MG63 (cell line): ENCODE measurements at regions not wholly inside any gene's neighbourhood (a gene's known extent, or its start where the extent isn't known, plus 50 kb on each side); places are given as distances from the start of the nearest gene placed in this dataset.

Experiments
- DNase-seq: peaks from one replicate; pipeline ENCODE4 v3.0.0-alpha.2; 2020
- H3K27me3 ChIP-seq: fragments of 250-450 bp; sonication (Bioruptor Pico); 2 replicates; pipeline ENCODE4 v1.5.1; 2020; ENCODE audit warnings: mild to moderate bottlenecking, moderate library complexity
- H3K36me3 ChIP-seq: fragments of 250-450 bp; sonication (Bioruptor Pico); 2 replicates; pipeline ENCODE4 v1.5.1; 2020; ENCODE audit warnings: mild to moderate bottlenecking, moderate library complexity
- H3K4me3 ChIP-seq: fragments of 250-450 bp; sonication (Bioruptor Pico); 2 replicates; pipeline ENCODE4 v1.5.1; 2020; ENCODE audit warnings: mild to moderate bottlenecking, moderate library complexity
- H3K9me3 ChIP-seq: fragments of 250-450 bp; sonication (Bioruptor Pico); 2 replicates; pipeline ENCODE4 v1.5.1; 2020; ENCODE audit warnings: mild to moderate bottlenecking, moderate library complexity

GRCh38 chrX:22378296-22378695 is 105.6 kb downstream of the CBLL2 start:
- no peak for DNase-seq
- Histone ChIP-seq H3K27me3 (no peaks in the 10 kb centered on the region), H3K36me3 (no peaks in the 10 kb centered on the region), H3K9me3 (no peaks in the 10 kb centered on the region), H3K4me3 (no peak overlapping the region)

- no peak for DNase-seq
- no peaks in the 10 kb centered on the region for H3K36me3 ChIP-seq
- H3K9me3 ChIP-seq = no peaks in the 10 kb centered on the region
- H3K4me3 ChIP-seq = no peak overlapping the region
- H3K27me3 ChIP-seq = no peaks in the 10 kb centered on the region
Observed at GRCh38 chrX:22383988-22384387, 111.3 kb downstream of the CBLL2 start.

- H3K27me3 ChIP-seq = no peaks in the 10 kb centered on the region
- no peaks in the 10 kb centered on the region for H3K9me3 ChIP-seq
- DNase-seq = peak; percentile 49
- no peak overlapping the region for H3K4me3 ChIP-seq
- no peaks in the 10 kb centered on the region for H3K36me3 ChIP-seq
Observed at GRCh38 chrX:22389556-22390179, 117.0 kb downstream of the CBLL2 start.

GRCh38 chrX:22392133-22392948 is 119.6 kb downstream of the CBLL2 start:
- DNase-seq = no peak

GRCh38 chrX:22395372-22395771 is 122.7 kb downstream of the CBLL2 start:
- Histone ChIP-seq H3K36me3 (no peaks in the 10 kb centered on the region), H3K4me3 (no peak overlapping the region), H3K27me3 (no peaks in the 10 kb centered on the region), H3K9me3 (no peaks in the 10 kb centered on the region)
- no peak for DNase-seq

More at GRCh38 chrX:22392133-22392948, 119.6 kb downstream of the CBLL2 start:
- Histone ChIP-seq H3K4me3 (no peak overlapping the region), H3K9me3 (no peaks in the 10 kb centered on the region), H3K36me3 (no peaks in the 10 kb centered on the region), H3K27me3 (no peaks in the 10 kb centered on the region)

- H3K9me3 ChIP-seq = no peaks in the 10 kb centered on the region
- no peak overlapping the region for H3K4me3 ChIP-seq
- no peak for DNase-seq
- no peaks in the 10 kb centered on the region for H3K36me3 ChIP-seq
- H3K27me3 ChIP-seq = no peaks in the 10 kb centered on the region
Observed at GRCh38 chrX:22396408-22396807, 123.7 kb downstream of the CBLL2 start.

GRCh38 chrX:22397566-22397965 is 124.9 kb downstream of the CBLL2 start:
- Histone ChIP-seq H3K36me3 (no peaks in the 10 kb centered on the region), H3K27me3 (no peaks in the 10 kb centered on the region), H3K9me3 (no peaks in the 10 kb centered on the region), H3K4me3 (no peak overlapping the region)
- DNase-seq = no peak

- DNase-seq = peak; percentile 24
- Histone ChIP-seq H3K4me3 (no peak overlapping the region), H3K27me3 (no peaks in the 10 kb centered on the region), H3K36me3 (no peaks in the 10 kb centered on the region), H3K9me3 (no peaks in the 10 kb centered on the region)
Observed at GRCh38 chrX:22399437-22400192, 126.9 kb downstream of the CBLL2 start.

GRCh38 chrX:22404297-22404696 is 131.6 kb downstream of the CBLL2 start:
- DNase-seq = no peak
- no peaks in the 10 kb centered on the region for H3K9me3 ChIP-seq
- no peaks in the 10 kb centered on the region for H3K36me3 ChIP-seq
- H3K27me3 ChIP-seq = no peaks in the 10 kb centered on the region
- no peak overlapping the region for H3K4me3 ChIP-seq

GRCh38 chrX:22406201-22406737 is 133.6 kb downstream of the CBLL2 start:
- no peaks in the 10 kb centered on the region for H3K27me3 ChIP-seq
- H3K9me3 ChIP-seq = no peaks in the 10 kb centered on the region
- H3K4me3 ChIP-seq = no peak overlapping the region
- H3K36me3 ChIP-seq = no peaks in the 10 kb centered on the region
- no peak for DNase-seq

GRCh38 chrX:22409418-22409817 is 136.7 kb downstream of the CBLL2 start:
- no peak for DNase-seq
- Histone ChIP-seq H3K9me3 (no peaks in the 10 kb centered on the region), H3K27me3 (no peaks in the 10 kb centered on the region), H3K4me3 (no peak overlapping the region), H3K36me3 (no peaks in the 10 kb centered on the region)

- H3K36me3 ChIP-seq = no peaks in the 10 kb centered on the region
- no peaks in the 10 kb centered on the region for H3K9me3 ChIP-seq
- H3K4me3 ChIP-seq = no peak overlapping the region
- no peaks in the 10 kb centered on the region for H3K27me3 ChIP-seq
- DNase-seq = no peak
Observed at GRCh38 chrX:22424122-22424915, 151.6 kb downstream of the CBLL2 start.

- Histone ChIP-seq H3K9me3 (no peaks in the 10 kb centered on the region), H3K27me3 (no peaks in the 10 kb centered on the region), H3K4me3 (no peak overlapping the region), H3K36me3 (no peaks in the 10 kb centered on the region)
- no peak for DNase-seq
Observed at GRCh38 chrX:22424919-22425318, 152.2 kb downstream of the CBLL2 start.

- Histone ChIP-seq H3K36me3 (no peaks in the 10 kb centered on the region), H3K9me3 (no peaks in the 10 kb centered on the region), H3K27me3 (no peaks in the 10 kb centered on the region), H3K4me3 (no peak overlapping the region)
- DNase-seq = no peak
Observed at GRCh38 chrX:22429704-22430103, 157.0 kb downstream of the CBLL2 start.

- H3K27me3 ChIP-seq = no peaks in the 10 kb centered on the region
- DNase-seq = no peak
- no peaks in the 10 kb centered on the region for H3K9me3 ChIP-seq
- no peaks in the 10 kb centered on the region for H3K36me3 ChIP-seq
- H3K4me3 ChIP-seq = no peak overlapping the region
Observed at GRCh38 chrX:22430701-22431100, 158.0 kb downstream of the CBLL2 start.

GRCh38 chrX:22433292-22434070 is 160.8 kb downstream of the CBLL2 start:
- no peaks in the 10 kb centered on the region for H3K9me3 ChIP-seq
- DNase-seq = no peak
- no peak overlapping the region for H3K4me3 ChIP-seq
- H3K36me3 ChIP-seq = no peaks in the 10 kb centered on the region
- H3K27me3 ChIP-seq = no peaks in the 10 kb centered on the region
